GM19238 (cell line): ENCODE measurements at regions not wholly inside any gene's neighbourhood (a gene's known extent, or its start where the extent isn't known, plus 50 kb on each side); places are given as distances from the start of the nearest gene placed in this dataset.

Experiments used
- DNase-seq: peaks from one replicate; pipeline ENCODE4 v3.0.0; 2011; ENCODE audit warnings: low spot score; ENCODE audit not compliant: insufficient read length

GRCh38 chr12:132395192-132395907 lies 66.0 kb upstream of the GALNT9 start:
- DNase-seq: no peak

GRCh38 chr12:132393991-132394949 lies 64.9 kb upstream of the GALNT9 start:
- no peak for DNase-seq

GRCh38 chr12:132393245-132393795 lies 63.9 kb upstream of the GALNT9 start:
- DNase-seq: no peak

- no peak for DNase-seq
Measured at GRCh38 chr12:132392389-132393244, 63.2 kb upstream of the GALNT9 start.

GRCh38 chr12:132391326-132392041 lies 62.1 kb upstream of the GALNT9 start:
- no peak for DNase-seq

- no peak for DNase-seq
Measured at GRCh38 chr12:132390287-132391076, 61.1 kb upstream of the GALNT9 start.

- DNase-seq: no peak
Measured at GRCh38 chr12:132389526-132390286, 60.3 kb upstream of the GALNT9 start.

GRCh38 chr12:132389026-132389425 lies 59.6 kb upstream of the GALNT9 start:
- DNase-seq: no peak

- DNase-seq: no peak
Measured at GRCh38 chr12:132388379-132389015, 59.1 kb upstream of the GALNT9 start.

GRCh38 chr12:132386926-132387497 lies 57.6 kb upstream of the GALNT9 start:
- no peak for DNase-seq

GRCh38 chr12:132385923-132386751 lies 56.7 kb upstream of the GALNT9 start:
- no peak for DNase-seq

- DNase-seq: no peak
Measured at GRCh38 chr12:132384916-132385774, 55.8 kb upstream of the GALNT9 start.

GRCh38 chr12:132380641-132381040 lies 51.3 kb upstream of the GALNT9 start:
- DNase-seq: no peak

GRCh38 chr12:132379996-132380395 lies 50.6 kb upstream of the GALNT9 start:
- no peak for DNase-seq

GRCh38 chr12:132379576-132379975 lies 50.2 kb upstream of the GALNT9 start:
- no peak for DNase-seq
